WTC11 (cell line): ENCODE measurements at regions not wholly inside any gene's neighbourhood (a gene's known extent, or its start where the extent isn't known, plus 50 kb on each side); places are given as distances from the start of the nearest gene placed in this dataset.

Source experiments
- ATAC-seq: fragments of 200-7000 bp; cut with Tn5 transposase; 2 replicates; pipeline ENCODE4 v1.10.0; 2021; ENCODE audit warnings: mild to moderate bottlenecking, moderate library complexity
- CTCF ChIA-PET: fragments of 300-600 bp; sonication (Branson Sonifier 250); formaldehyde crosslinking; loops from one replicate; lab custom pipeline; 2021; ENCODE audit warnings: antibody characterized with exemption; lab: Charles Lee
- POLR2A ChIA-PET: fragments of 350-600 bp; sonication (Branson Sonifier 250); formaldehyde crosslinking; loops from one replicate; lab custom pipeline; 2021; ENCODE audit warnings: antibody characterized with exemption; lab: Charles Lee
- DNase-seq: peaks from one replicate; pipeline ENCODE4 v3.0.0; 2021; ENCODE audit warnings: low spot score
- H3K27ac Mint-ChIP-seq: 2 replicates; pipeline ENCODE4 v1.8.0; 2021; ENCODE audit warnings: mixed read lengths
- H3K27me3 Mint-ChIP-seq: 2 replicates; pipeline ENCODE4 v1.8.0; 2021; ENCODE audit warnings: low read depth, mild to moderate bottlenecking, moderate library complexity, mixed read lengths
- H3K36me3 Mint-ChIP-seq: 2 replicates; pipeline ENCODE4 v1.8.0; 2021; ENCODE audit warnings: mixed read lengths
- H3K4me1 Mint-ChIP-seq: 2 replicates; pipeline ENCODE4 v1.8.0; 2022; ENCODE audit warnings: mixed read lengths
- H3K4me3 Mint-ChIP-seq: 2 replicates; pipeline ENCODE4 v1.8.0; 2021; ENCODE audit warnings: mild to moderate bottlenecking, moderate library complexity, mixed read lengths
- H3K9me3 Mint-ChIP-seq: 2 replicates; pipeline ENCODE4 v1.8.0; 2021; ENCODE audit warnings: mixed read lengths
- ATF1 ChIP-seq: sonication (generic); formaldehyde crosslinking; IDR thresholded peaks from 2 replicates; pipeline ENCODE4 v1.8.1; 2023; ENCODE audit warnings: mild to moderate bottlenecking, moderate library complexity, missing genetic modification reagents
- ATF6 ChIP-seq: sonication (generic); formaldehyde crosslinking; IDR thresholded peaks from 2 replicates; pipeline ENCODE4 v1.8.1; 2023; ENCODE audit warnings: mild to moderate bottlenecking, missing genetic modification reagents
- E2F4 ChIP-seq: sonication (generic); formaldehyde crosslinking; IDR thresholded peaks from 2 replicates; pipeline ENCODE4 v1.8.1; 2022; ENCODE audit warnings: low read depth, mild to moderate bottlenecking, moderate library complexity, missing genetic modification reagents, borderline replicate concordance
- ELF4 ChIP-seq: sonication (generic); formaldehyde crosslinking; IDR thresholded peaks from 2 replicates; pipeline ENCODE4 v1.8.1; 2022; ENCODE audit warnings: low read depth, mild to moderate bottlenecking, moderate library complexity, missing genetic modification reagents
- EMX1 ChIP-seq: fragments of 250-450 bp; sonication (Bioruptor Pico); IDR thresholded peaks from 2 replicates; pipeline ENCODE4 v1.8.0; 2021; ENCODE audit warnings: mild to moderate bottlenecking
- ERG ChIP-seq: fragments of 250-450 bp; sonication (Bioruptor Pico); IDR thresholded peaks from 2 replicates; pipeline ENCODE4 v1.8.0; 2021; ENCODE audit warnings: mild to moderate bottlenecking
- ETV6 ChIP-seq: sonication (generic); formaldehyde crosslinking; IDR thresholded peaks from 2 replicates; pipeline ENCODE4 v1.8.1; 2022; ENCODE audit warnings: mild to moderate bottlenecking, missing genetic modification reagents
- GABPB1 ChIP-seq: sonication (generic); formaldehyde crosslinking; IDR thresholded peaks from 2 replicates; pipeline ENCODE4 v1.8.1; 2023; ENCODE audit warnings: mild to moderate bottlenecking, missing genetic modification reagents
- IRF2 ChIP-seq: sonication (generic); formaldehyde crosslinking; IDR thresholded peaks from 2 replicates; pipeline ENCODE4 v1.8.0; 2022; ENCODE audit warnings: low read depth, missing genetic modification reagents, borderline replicate concordance
- NFYB ChIP-seq: sonication (generic); formaldehyde crosslinking; conservative IDR thresholded peaks from 2 replicates; pipeline ENCODE4 v1.8.0; 2022; ENCODE audit warnings: low read depth, missing genetic modification reagents
- NR3C1 ChIP-seq: sonication (generic); formaldehyde crosslinking; conservative IDR thresholded peaks from 2 replicates; pipeline ENCODE4 v1.8.1; 2023; ENCODE audit warnings: low read depth, mild to moderate bottlenecking, missing genetic modification reagents
- PRRX2 ChIP-seq: fragments of 250-450 bp; sonication (Bioruptor Pico); IDR thresholded peaks from 2 replicates; pipeline ENCODE4 v1.8.0; 2021; ENCODE audit warnings: mild to moderate bottlenecking
- SMAD3 ChIP-seq: sonication (generic); formaldehyde crosslinking; IDR thresholded peaks from 2 replicates; pipeline ENCODE4 v1.8.0; 2022; ENCODE audit warnings: missing genetic modification reagents, mild to moderate bottlenecking, borderline replicate concordance
- SMAD4 ChIP-seq: sonication (generic); formaldehyde crosslinking; IDR thresholded peaks from 2 replicates; pipeline ENCODE4 v1.8.0; 2022; ENCODE audit warnings: mild to moderate bottlenecking, missing genetic modification reagents
- SP1 ChIP-seq: sonication (generic); formaldehyde crosslinking; conservative IDR thresholded peaks from 2 replicates; pipeline ENCODE4 v1.8.1; 2022; ENCODE audit warnings: missing genetic modification reagents
- ZNF425 ChIP-seq: fragments of 250-450 bp; sonication (Bioruptor Pico); conservative IDR thresholded peaks from 2 replicates; pipeline ENCODE4 v1.9.0; 2021; ENCODE audit warnings: mild to moderate bottlenecking
- TF ChIP-seq, protein P1 (sequence below): sonication (generic); formaldehyde crosslinking; IDR thresholded peaks from 2 replicates; pipeline ENCODE4 v1.8.1; 2022; ENCODE audit warnings: mild to moderate bottlenecking, moderate library complexity, missing genetic modification reagents
- TF ChIP-seq, protein P2 (sequence below): sonication (generic); formaldehyde crosslinking; IDR thresholded peaks from 2 replicates; pipeline ENCODE4 v1.8.0; 2022; ENCODE audit warnings: mild to moderate bottlenecking, missing genetic modification reagents
- TF ChIP-seq, protein P3 (sequence below): sonication (generic); formaldehyde crosslinking; conservative IDR thresholded peaks from 2 replicates; pipeline ENCODE4 v1.8.1; 2023; ENCODE audit warnings: mild to moderate bottlenecking, low read depth, missing genetic modification reagents, moderate library complexity
- TF ChIP-seq, protein P4 (sequence below): sonication (generic); formaldehyde crosslinking; IDR thresholded peaks from 2 replicates; pipeline ENCODE4 v1.8.1; 2022; ENCODE audit warnings: missing genetic modification reagents, borderline replicate concordance

GRCh38 chr4:43112139-43112538 is 219.6 kb downstream of the GRXCR1 start (continued):
- no peak for TF ChIP-seq ATF1 (CRISPR knock-in tag)
- TF ChIP-seq, all 79 proteins: peak for 0

- POLR2A ChIA-PET = interaction anchor here (0.5 to 0.6 kb wide), 2 partner anchors 32 to 132 kb away, joined by 3 to 4 read pairs; no protein-coding TSS in a partner anchor
- Mint-ChIP-seq H3K36me3 (no peaks in the 10 kb centered on the region; the same call in 1 of the 2 replicates), H3K27ac (no peak overlapping the region), H3K27me3 (no peaks in the 10 kb centered on the region)
- ATAC-seq (peak; percentile 68), DNase-seq (no peak)
- CTCF ChIA-PET = no interaction called here
- TF ChIP-seq SP1 (CRISPR knock-in tag) (no peak), SMAD4 (CRISPR knock-in tag) (no peak), NR3C1 (CRISPR knock-in tag) (no peak), ETV6 (CRISPR knock-in tag) (no peak), ATF6 (CRISPR knock-in tag) (no peak), SMAD3 (CRISPR knock-in tag) (no peak), IRF2 (CRISPR knock-in tag) (no peak), NFYB (CRISPR knock-in tag) (no peak), PRRX2 (no peak)
- TF ChIP-seq, protein P1, sequence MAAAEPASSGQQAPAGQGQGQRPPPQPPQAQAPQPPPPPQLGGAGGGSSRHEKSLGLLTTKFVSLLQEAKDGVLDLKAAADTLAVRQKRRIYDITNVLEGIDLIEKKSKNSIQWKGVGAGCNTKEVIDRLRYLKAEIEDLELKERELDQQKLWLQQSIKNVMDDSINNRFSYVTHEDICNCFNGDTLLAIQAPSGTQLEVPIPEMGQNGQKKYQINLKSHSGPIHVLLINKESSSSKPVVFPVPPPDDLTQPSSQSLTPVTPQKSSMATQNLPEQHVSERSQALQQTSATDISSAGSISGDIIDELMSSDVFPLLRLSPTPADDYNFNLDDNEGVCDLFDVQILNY (CRISPR knock-in tag) = no peak
- TF ChIP-seq, all 79 proteins: peak for 0
- Mint-ChIP-seq H3K4me3 (no peak overlapping the region), H3K4me1 (peaks cover 7% of the 10 kb centered on the region), H3K9me3 (peaks cover 18% of the 10 kb centered on the region)
These were observed 220.7 kb downstream of the GRXCR1 start for GRCh38 chr4:43113196-43113595.

GRCh38 chr4:43126595-43126994 is 234.1 kb downstream of the GRXCR1 start:
- Mint-ChIP-seq H3K27me3 (peaks cover 26% of the 10 kb centered on the region), H3K27ac (no peak overlapping the region), H3K4me3 (no peak overlapping the region), H3K4me1 (peaks cover 17% of the 10 kb centered on the region), H3K36me3 (no peaks in the 10 kb centered on the region; the same call in 1 of the 2 replicates), H3K9me3 (peaks cover 18% of the 10 kb centered on the region)
- POLR2A ChIA-PET = no interaction called here
- DNase-seq (no peak), ATAC-seq (no peak)
- CTCF ChIA-PET = no interaction called here
- TF ChIP-seq, protein P2, sequence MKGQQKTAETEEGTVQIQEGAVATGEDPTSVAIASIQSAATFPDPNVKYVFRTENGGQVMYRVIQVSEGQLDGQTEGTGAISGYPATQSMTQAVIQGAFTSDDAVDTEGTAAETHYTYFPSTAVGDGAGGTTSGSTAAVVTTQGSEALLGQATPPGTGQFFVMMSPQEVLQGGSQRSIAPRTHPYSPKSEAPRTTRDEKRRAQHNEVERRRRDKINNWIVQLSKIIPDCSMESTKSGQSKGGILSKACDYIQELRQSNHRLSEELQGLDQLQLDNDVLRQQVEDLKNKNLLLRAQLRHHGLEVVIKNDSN (CRISPR knock-in tag) = no peak
- TF ChIP-seq ZNF425 (CRISPR knock-in tag) (no peak), EMX1 (CRISPR knock-in tag) (no peak), E2F4 (CRISPR knock-in tag) (no peak), ELF4 (no peak), SMAD4 (CRISPR knock-in tag) (no peak), SMAD3 (CRISPR knock-in tag) (no peak), GABPB1 (CRISPR knock-in tag) (no peak), ERG (CRISPR knock-in tag) (no peak)
- TF ChIP-seq, protein P3, sequence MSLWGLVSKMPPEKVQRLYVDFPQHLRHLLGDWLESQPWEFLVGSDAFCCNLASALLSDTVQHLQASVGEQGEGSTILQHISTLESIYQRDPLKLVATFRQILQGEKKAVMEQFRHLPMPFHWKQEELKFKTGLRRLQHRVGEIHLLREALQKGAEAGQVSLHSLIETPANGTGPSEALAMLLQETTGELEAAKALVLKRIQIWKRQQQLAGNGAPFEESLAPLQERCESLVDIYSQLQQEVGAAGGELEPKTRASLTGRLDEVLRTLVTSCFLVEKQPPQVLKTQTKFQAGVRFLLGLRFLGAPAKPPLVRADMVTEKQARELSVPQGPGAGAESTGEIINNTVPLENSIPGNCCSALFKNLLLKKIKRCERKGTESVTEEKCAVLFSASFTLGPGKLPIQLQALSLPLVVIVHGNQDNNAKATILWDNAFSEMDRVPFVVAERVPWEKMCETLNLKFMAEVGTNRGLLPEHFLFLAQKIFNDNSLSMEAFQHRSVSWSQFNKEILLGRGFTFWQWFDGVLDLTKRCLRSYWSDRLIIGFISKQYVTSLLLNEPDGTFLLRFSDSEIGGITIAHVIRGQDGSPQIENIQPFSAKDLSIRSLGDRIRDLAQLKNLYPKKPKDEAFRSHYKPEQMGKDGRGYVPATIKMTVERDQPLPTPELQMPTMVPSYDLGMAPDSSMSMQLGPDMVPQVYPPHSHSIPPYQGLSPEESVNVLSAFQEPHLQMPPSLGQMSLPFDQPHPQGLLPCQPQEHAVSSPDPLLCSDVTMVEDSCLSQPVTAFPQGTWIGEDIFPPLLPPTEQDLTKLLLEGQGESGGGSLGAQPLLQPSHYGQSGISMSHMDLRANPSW = no peak
- TF ChIP-seq, protein P4, sequence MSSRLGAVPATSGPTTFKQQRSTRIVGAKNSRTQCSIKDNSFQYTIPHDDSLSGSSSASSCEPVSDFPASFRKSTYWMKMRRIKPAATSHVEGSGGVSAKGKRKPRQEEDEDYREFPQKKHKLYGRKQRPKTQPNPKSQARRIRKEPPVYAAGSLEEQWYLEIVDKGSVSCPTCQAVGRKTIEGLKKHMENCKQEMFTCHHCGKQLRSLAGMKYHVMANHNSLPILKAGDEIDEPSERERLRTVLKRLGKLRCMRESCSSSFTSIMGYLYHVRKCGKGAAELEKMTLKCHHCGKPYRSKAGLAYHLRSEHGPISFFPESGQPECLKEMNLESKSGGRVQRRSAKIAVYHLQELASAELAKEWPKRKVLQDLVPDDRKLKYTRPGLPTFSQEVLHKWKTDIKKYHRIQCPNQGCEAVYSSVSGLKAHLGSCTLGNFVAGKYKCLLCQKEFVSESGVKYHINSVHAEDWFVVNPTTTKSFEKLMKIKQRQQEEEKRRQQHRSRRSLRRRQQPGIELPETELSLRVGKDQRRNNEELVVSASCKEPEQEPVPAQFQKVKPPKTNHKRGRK (CRISPR knock-in tag) = no peak
